ENCODE measurements at regions not wholly inside any gene's neighbourhood (a gene's known extent, or its start where the extent isn't known, plus 50 kb on each side); places are given as distances from the start of the nearest gene placed in this dataset.

DNA sequence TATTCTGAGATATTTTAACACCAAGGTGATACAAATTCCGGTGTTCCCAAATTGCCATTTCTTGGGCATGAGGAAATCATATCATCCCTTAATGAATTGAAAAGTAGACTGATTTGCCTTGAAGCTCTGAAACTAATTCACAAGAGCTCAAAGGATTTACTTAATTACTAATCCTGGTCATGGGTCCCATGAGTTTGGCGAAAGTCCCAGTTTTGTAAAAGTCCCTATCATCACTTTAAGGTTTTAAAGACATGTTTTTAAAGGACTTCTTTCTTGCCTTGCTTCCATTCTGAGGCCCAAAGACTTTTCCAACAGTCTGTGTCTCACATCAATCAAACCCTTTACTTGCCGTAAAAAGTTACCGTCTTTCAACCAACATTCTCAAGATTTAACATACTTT, 377.9 kb downstream of the DNAJB9 start:
- peaks cover 9% of the 10 kb centered on the region for H3K9me3 Mint-ChIP-seq
- DNase-seq (ENCODE audit: low spot score) = no peak
- Histone ChIP-seq H3K4me3 (no peak overlapping the region), H3F3A (ENCODE audit: low read depth) (no peaks in the 10 kb centered on the region), H2AFZ (replicated peaks) (no peak overlapping the region), H3K9me3 (ENCODE audit: low read depth) (no peaks in the 10 kb centered on the region), H3K36me3 (no peaks in the 10 kb centered on the region), H3K4me2 (no peak overlapping the region), H3K4me1 (no peaks in the 10 kb centered on the region), H3K9ac (no peak overlapping the region), H3K27ac (no peak overlapping the region), H4K20me1 (ENCODE audit: low read depth) (no peaks in the 10 kb centered on the region), H3K79me2 (ENCODE audit: low read depth) (no peaks in the 10 kb centered on the region), H3K27me3 (no peaks in the 10 kb centered on the region)
- no peak overlapping the region for H3K4me3 Mint-ChIP-seq
- no peaks in the 10 kb centered on the region for H3K36me3 Mint-ChIP-seq
- H3K27me3 Mint-ChIP-seq (ENCODE audit: insufficient read depth, low read depth) = no peaks in the 10 kb centered on the region
- H3K27ac Mint-ChIP-seq = no peak overlapping the region
- TF ChIP-seq EZH2phosphoT487 (IDR thresholded peaks at IDR 0.05) = no peak
- TF ChIP-seq, protein P1, sequence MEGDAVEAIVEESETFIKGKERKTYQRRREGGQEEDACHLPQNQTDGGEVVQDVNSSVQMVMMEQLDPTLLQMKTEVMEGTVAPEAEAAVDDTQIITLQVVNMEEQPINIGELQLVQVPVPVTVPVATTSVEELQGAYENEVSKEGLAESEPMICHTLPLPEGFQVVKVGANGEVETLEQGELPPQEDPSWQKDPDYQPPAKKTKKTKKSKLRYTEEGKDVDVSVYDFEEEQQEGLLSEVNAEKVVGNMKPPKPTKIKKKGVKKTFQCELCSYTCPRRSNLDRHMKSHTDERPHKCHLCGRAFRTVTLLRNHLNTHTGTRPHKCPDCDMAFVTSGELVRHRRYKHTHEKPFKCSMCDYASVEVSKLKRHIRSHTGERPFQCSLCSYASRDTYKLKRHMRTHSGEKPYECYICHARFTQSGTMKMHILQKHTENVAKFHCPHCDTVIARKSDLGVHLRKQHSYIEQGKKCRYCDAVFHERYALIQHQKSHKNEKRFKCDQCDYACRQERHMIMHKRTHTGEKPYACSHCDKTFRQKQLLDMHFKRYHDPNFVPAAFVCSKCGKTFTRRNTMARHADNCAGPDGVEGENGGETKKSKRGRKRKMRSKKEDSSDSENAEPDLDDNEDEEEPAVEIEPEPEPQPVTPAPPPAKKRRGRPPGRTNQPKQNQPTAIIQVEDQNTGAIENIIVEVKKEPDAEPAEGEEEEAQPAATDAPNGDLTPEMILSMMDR (IDR thresholded peaks at IDR 0.05) = no peak
- no peaks in the 10 kb centered on the region for H3K4me1 Mint-ChIP-seq

DNA sequence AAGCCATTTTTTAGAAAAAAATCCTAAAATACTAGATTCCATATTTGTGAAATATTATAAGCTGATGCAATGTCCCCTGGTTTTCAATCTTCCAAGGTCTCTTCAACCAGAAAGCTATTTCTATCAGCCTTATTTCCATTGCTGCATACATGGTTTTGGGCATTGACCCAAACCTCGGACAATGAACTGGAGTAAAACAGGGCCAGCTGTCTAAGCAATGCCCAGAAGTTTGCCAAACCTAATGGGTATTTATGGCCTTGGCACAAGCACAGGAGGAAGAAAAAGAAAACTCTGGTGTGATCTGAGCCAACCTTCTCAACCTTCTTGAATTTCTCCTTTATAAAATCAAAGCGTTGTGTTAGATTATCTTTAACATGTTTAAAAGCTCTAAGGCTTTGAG, 402.3 kb downstream of the DNAJB9 start:
- Mint-ChIP-seq H3K27ac (no peak overlapping the region), H3K9me3 (no peaks in the 10 kb centered on the region), H3K4me1 (no peaks in the 10 kb centered on the region), H3K4me3 (no peak overlapping the region), H3K27me3 (ENCODE audit: insufficient read depth, low read depth) (no peaks in the 10 kb centered on the region), H3K36me3 (no peaks in the 10 kb centered on the region)
- H3K27ac ChIP-seq = no peak overlapping the region
- no peaks in the 10 kb centered on the region for H4K20me1 ChIP-seq (ENCODE audit: low read depth)
- no peak overlapping the region for H3K4me2 ChIP-seq
- no peaks in the 10 kb centered on the region for H3K36me3 ChIP-seq
- H3F3A ChIP-seq (ENCODE audit: low read depth) = no peaks in the 10 kb centered on the region
- no peak overlapping the region for H3K9ac ChIP-seq
- DNase-seq (ENCODE audit: low spot score) = no peak
- H2AFZ ChIP-seq (replicated peaks) = no peak overlapping the region
- no peaks in the 10 kb centered on the region for H3K9me3 ChIP-seq (ENCODE audit: low read depth)
- H3K4me1 ChIP-seq = no peaks in the 10 kb centered on the region
- no peaks in the 10 kb centered on the region for H3K79me2 ChIP-seq (ENCODE audit: low read depth)
- H3K4me3 ChIP-seq = no peak overlapping the region
- TF ChIP-seq, protein P1 (IDR thresholded peaks at IDR 0.05) = no peak
- TF ChIP-seq EZH2phosphoT487 (IDR thresholded peaks at IDR 0.05) (no peak), EZH2 (IDR thresholded peaks at IDR 0.05) (no peak)
- no peaks in the 10 kb centered on the region for H3K27me3 ChIP-seq

DNA sequence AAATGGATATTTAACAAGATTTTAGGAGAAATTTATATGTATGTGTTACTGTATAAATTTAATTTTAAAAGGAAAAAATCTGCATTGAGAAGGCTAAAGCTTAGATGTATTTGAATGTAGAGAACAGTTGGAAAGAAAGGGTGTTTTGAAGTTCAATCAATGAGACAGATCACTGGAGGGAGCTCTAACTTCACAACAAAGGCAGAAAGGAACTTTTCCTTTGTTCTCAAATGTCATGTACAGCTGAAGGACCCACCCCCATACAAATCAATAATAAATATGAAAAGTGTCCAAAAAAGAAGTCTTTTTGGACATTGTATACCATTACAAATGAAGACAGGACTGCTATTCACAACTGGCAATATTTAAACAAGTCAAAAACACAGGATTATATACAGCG, 403.4 kb downstream of the DNAJB9 start:
- TF ChIP-seq EZH2phosphoT487 (IDR thresholded peaks at IDR 0.05) = no peak
- no peak for TF ChIP-seq EZH2 (IDR thresholded peaks at IDR 0.05)
- TF ChIP-seq, protein P1 (IDR thresholded peaks at IDR 0.05) = peak; percentile 64
- no peak overlapping the region for H3K27ac Mint-ChIP-seq
- H3K36me3 Mint-ChIP-seq = no peaks in the 10 kb centered on the region
- no peaks in the 10 kb centered on the region for H4K20me1 ChIP-seq (ENCODE audit: low read depth)
- DNase-seq (ENCODE audit: low spot score) = peak; percentile 46
- peaks cover under 1% of the 10 kb centered on the region for H3K9me3 Mint-ChIP-seq
- H3K27me3 Mint-ChIP-seq (ENCODE audit: insufficient read depth, low read depth) = peaks cover 3% of the 10 kb centered on the region
- H3K27ac ChIP-seq = no peak overlapping the region
- no peaks in the 10 kb centered on the region for H3K79me2 ChIP-seq (ENCODE audit: low read depth)
- no peak overlapping the region for H3K9ac ChIP-seq
- H3F3A ChIP-seq (ENCODE audit: low read depth) = no peaks in the 10 kb centered on the region
- H3K9me3 ChIP-seq (ENCODE audit: low read depth) = no peaks in the 10 kb centered on the region
- H3K4me2 ChIP-seq = no peak overlapping the region
- no peak overlapping the region for H3K4me3 Mint-ChIP-seq
- no peak overlapping the region for H3K4me3 ChIP-seq
- H2AFZ ChIP-seq (replicated peaks) = no peak overlapping the region
- no peaks in the 10 kb centered on the region for H3K36me3 ChIP-seq
- no peaks in the 10 kb centered on the region for H3K27me3 ChIP-seq
- no peaks in the 10 kb centered on the region for H3K4me1 ChIP-seq
- no peaks in the 10 kb centered on the region for H3K4me1 Mint-ChIP-seq

DNA sequence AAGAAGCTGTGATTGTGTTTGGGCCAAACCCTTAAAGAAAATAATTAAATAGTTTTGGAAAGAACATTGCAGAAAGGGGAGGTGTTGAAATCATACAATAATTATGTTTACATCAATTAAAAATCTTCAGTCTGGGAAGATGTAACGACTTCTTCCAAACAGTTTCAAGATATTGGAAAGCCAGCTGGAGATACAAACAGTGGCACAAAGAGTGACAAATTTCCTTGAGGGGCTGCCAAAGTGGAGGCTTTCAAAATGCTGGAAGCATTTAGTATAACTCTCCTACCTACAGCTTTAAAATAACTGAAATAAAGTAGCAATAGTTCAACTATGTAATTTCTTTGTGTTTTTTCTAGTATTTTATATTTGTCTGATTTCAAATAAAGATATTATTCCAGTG, 405.0 kb downstream of the DNAJB9 start:
- H3K4me1 ChIP-seq = no peaks in the 10 kb centered on the region
- no peaks in the 10 kb centered on the region for H3F3A ChIP-seq (ENCODE audit: low read depth)
- H2AFZ ChIP-seq (replicated peaks) = no peak overlapping the region
- no peak overlapping the region for H3K4me3 ChIP-seq
- H3K27me3 ChIP-seq = no peaks in the 10 kb centered on the region
- Mint-ChIP-seq H3K4me1 (no peaks in the 10 kb centered on the region), H3K27me3 (ENCODE audit: insufficient read depth, low read depth) (peaks cover 3% of the 10 kb centered on the region), H3K36me3 (no peaks in the 10 kb centered on the region), H3K4me3 (no peak overlapping the region), H3K9me3 (peaks cover 14% of the 10 kb centered on the region), H3K27ac (no peak overlapping the region)
- no peaks in the 10 kb centered on the region for H3K79me2 ChIP-seq (ENCODE audit: low read depth)
- H3K4me2 ChIP-seq = no peak overlapping the region
- no peak for DNase-seq (ENCODE audit: low spot score)
- no peaks in the 10 kb centered on the region for H3K9me3 ChIP-seq (ENCODE audit: low read depth)
- no peaks in the 10 kb centered on the region for H3K36me3 ChIP-seq
- no peak overlapping the region for H3K9ac ChIP-seq
- no peak overlapping the region for H3K27ac ChIP-seq
- no peak for TF ChIP-seq EZH2phosphoT487 (IDR thresholded peaks at IDR 0.05)
- H4K20me1 ChIP-seq (ENCODE audit: low read depth) = no peaks in the 10 kb centered on the region

Data from neural progenitor cell (in vitro differentiated cells).